Astrocyte (in vitro differentiated cells and primary cell): ENCODE measurements at regions not wholly inside any gene's neighbourhood (a gene's known extent, or its start where the extent isn't known, plus 50 kb on each side); places are given as distances from the start of the nearest gene placed in this dataset.

Source experiments
- CTCF ChIP-seq: IDR thresholded peaks from 2 replicates; pipeline ENCODE4 v1.5.1; 2011; ENCODE audit warnings: low read depth, mild to moderate bottlenecking, inconsistent platforms, low read length, moderate library complexity; ENCODE audit not compliant: insufficient read depth
- EZH2 ChIP-seq: IDR thresholded peaks from 2 replicates; pipeline ENCODE4 v1.6.1; 2012; ENCODE audit warnings: mild to moderate bottlenecking, low read length, inconsistent platforms; ENCODE audit not compliant: insufficient read depth

- TF ChIP-seq CTCF (no peak), EZH2 (no peak)
Measured at GRCh38 chr3:34938784-34939183, 700.5 kb upstream of the ARPP21 start.
